ENCODE measurements at regions not wholly inside any gene's neighbourhood (a gene's known extent, or its start where the extent isn't known, plus 50 kb on each side); places are given as distances from the start of the nearest gene placed in this dataset.

DNA sequence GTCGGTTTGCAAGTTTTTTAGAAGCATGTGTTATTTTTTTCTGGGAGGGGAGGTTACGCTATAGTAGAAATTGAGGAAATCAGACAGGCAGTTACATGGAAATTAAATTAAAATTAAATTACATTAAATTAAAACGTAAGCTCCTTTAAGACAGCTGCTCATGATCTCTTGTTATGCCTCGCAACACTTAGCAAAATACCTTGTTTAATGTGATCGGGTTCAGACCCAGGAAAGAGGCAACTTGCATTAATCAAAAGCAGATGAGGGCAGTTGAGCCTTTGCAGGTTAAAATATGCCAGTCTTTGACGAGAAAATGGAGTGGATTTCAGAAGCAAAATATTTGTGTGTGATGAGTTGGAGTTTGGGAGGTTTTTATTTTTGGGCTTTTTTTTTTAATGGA lies 651.8 kb downstream of the INHBA start:
- TF ChIP-seq, protein P1, sequence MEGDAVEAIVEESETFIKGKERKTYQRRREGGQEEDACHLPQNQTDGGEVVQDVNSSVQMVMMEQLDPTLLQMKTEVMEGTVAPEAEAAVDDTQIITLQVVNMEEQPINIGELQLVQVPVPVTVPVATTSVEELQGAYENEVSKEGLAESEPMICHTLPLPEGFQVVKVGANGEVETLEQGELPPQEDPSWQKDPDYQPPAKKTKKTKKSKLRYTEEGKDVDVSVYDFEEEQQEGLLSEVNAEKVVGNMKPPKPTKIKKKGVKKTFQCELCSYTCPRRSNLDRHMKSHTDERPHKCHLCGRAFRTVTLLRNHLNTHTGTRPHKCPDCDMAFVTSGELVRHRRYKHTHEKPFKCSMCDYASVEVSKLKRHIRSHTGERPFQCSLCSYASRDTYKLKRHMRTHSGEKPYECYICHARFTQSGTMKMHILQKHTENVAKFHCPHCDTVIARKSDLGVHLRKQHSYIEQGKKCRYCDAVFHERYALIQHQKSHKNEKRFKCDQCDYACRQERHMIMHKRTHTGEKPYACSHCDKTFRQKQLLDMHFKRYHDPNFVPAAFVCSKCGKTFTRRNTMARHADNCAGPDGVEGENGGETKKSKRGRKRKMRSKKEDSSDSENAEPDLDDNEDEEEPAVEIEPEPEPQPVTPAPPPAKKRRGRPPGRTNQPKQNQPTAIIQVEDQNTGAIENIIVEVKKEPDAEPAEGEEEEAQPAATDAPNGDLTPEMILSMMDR (IDR thresholded peaks at IDR 0.05) = no peak
- TF ChIP-seq POLR2AphosphoS5 (IDR thresholded peaks at IDR 0.05) = no peak

Measured in breast epithelium (tissue), 3 donors.